ENCODE measurements at regions not wholly inside any gene's neighbourhood (a gene's known extent, or its start where the extent isn't known, plus 50 kb on each side); places are given as distances from the start of the nearest gene placed in this dataset.

DNA sequence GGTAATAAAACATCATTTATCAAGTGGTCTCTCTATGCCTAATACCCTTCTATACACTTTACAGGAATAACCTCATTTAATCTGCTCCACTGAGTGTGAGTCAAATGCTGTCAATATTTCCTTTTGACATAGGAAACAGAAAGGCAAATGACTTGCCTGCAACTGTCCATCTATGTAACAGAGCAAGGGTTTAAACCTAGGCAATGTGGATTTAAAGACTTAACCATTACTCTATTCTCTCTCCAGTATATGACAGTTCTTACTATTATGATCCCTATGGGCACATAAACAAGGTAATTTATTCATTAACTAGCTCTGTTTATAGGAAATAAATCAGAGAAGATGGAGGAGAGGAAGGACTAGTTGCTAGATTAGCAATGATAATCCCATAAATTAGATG, 70.6 kb downstream of the FSCB start:
- no peak overlapping the region for H3K4me3 ChIP-seq
- DNase-seq (ENCODE audit: low read depth in 1 of 2, low spot score in 1 of 2) (no peak), FAIRE-seq (no peak), ATAC-seq (no peak)
- H3K27ac ChIP-seq, result no peak overlapping the region
- ChIA-PET CTCF (no interaction called here), POLR2A (no interaction called here)
- no peaks in the 10 kb centered on the region for H3K9me3 ChIP-seq
- no peak for TF ChIP-seq TP53 (CRISPR knock-in tag; IDR thresholded peaks at IDR 0.05)
- no peak for TF ChIP-seq RCOR1 (IDR thresholded peaks at IDR 0.05; ENCODE audit: low read depth, low read length)
- TF ChIP-seq BHLHE40 (IDR thresholded peaks at IDR 0.05; ENCODE audit: low read depth, low read length), result no peak
- no peak for TF ChIP-seq MYC (IDR thresholded peaks at IDR 0.05; ENCODE audit: borderline replicate concordance, low read length)
- TF ChIP-seq HEYL (CRISPR knock-in tag; IDR thresholded peaks at IDR 0.05), result no peak
- TF ChIP-seq POLR2A (IDR thresholded peaks at IDR 0.05; ENCODE audit: low read length), result no peak
- TF ChIP-seq FOSB (CRISPR knock-in tag; IDR thresholded peaks at IDR 0.05), result no peak
- TF ChIP-seq USF2 (IDR thresholded peaks at IDR 0.05), result no peak
- no peak for TF ChIP-seq TFCP2L1 (CRISPR knock-in tag; IDR thresholded peaks at IDR 0.05)
- TF ChIP-seq NFE2L2 (conservative IDR thresholded peaks at IDR 0.05; ENCODE audit: low read length), result no peak
- no peak for TF ChIP-seq KDM1A (IDR thresholded peaks at IDR 0.05; ENCODE audit: low read depth)
- no peak for TF ChIP-seq HOXB13 (CRISPR knock-in tag; IDR thresholded peaks at IDR 0.05; ENCODE audit: low read depth)
- TF ChIP-seq, protein P1, sequence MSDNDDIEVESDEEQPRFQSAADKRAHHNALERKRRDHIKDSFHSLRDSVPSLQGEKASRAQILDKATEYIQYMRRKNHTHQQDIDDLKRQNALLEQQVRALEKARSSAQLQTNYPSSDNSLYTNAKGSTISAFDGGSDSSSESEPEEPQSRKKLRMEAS (IDR thresholded peaks at IDR 0.05), result no peak
- TF ChIP-seq RNF2 (IDR thresholded peaks at IDR 0.05; ENCODE audit: borderline replicate concordance, low read depth), result no peak
- TF ChIP-seq, protein P2, sequence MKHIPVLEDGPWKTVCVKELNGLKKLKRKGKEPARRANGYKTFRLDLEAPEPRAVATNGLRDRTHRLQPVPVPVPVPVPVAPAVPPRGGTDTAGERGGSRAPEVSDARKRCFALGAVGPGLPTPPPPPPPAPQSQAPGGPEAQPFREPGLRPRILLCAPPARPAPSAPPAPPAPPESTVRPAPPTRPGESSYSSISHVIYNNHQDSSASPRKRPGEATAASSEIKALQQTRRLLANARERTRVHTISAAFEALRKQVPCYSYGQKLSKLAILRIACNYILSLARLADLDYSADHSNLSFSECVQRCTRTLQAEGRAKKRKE (CRISPR knock-in tag; IDR thresholded peaks at IDR 0.05; ENCODE audit: low read depth), result no peak
- TF ChIP-seq RAD21 (conservative IDR thresholded peaks at IDR 0.05 in 1 of 2, IDR thresholded peaks at IDR 0.05 in 1 of 2), result no peak
- TF ChIP-seq ZFP36 (IDR thresholded peaks at IDR 0.05; ENCODE audit: borderline replicate concordance, partially characterized antibody), result no peak
- no peak for TF ChIP-seq HOXA7 (CRISPR knock-in tag; IDR thresholded peaks at IDR 0.05)
- no peaks in the 10 kb centered on the region for H3K4me1 ChIP-seq
- H3K4me2 ChIP-seq, result no peak overlapping the region

- H3K9me3 ChIP-seq, result no peaks in the 10 kb centered on the region
- DNase-seq (ENCODE audit: low read depth in 1 of 2, low spot score in 1 of 2), result no peak
- ChIA-PET CTCF (no interaction called here), POLR2A (no interaction called here)
- no peaks in the 10 kb centered on the region for H3K4me1 ChIP-seq
- FAIRE-seq, result no peak
- H3K4me2 ChIP-seq, result no peak overlapping the region
- no peak for ATAC-seq
- 16% methylated on average over 3 of the region's 3 CpGs for WGBS (ENCODE audit: missing lambda C conversion rate)
- TF ChIP-seq TFCP2L1 (CRISPR knock-in tag; IDR thresholded peaks at IDR 0.05) (no peak), SREBF2 (IDR thresholded peaks at IDR 0.05) (no peak), ZFP36 (IDR thresholded peaks at IDR 0.05; ENCODE audit: borderline replicate concordance, partially characterized antibody) (no peak), KDM1A (IDR thresholded peaks at IDR 0.05; ENCODE audit: low read depth) (no peak), POLR2AphosphoS2 (conservative IDR thresholded peaks at IDR 0.05; ENCODE audit: low read length) (no peak), CBX8 (IDR thresholded peaks at IDR 0.05) (no peak), FOSB (CRISPR knock-in tag; IDR thresholded peaks at IDR 0.05) (no peak)
- TF ChIP-seq, protein P3, sequence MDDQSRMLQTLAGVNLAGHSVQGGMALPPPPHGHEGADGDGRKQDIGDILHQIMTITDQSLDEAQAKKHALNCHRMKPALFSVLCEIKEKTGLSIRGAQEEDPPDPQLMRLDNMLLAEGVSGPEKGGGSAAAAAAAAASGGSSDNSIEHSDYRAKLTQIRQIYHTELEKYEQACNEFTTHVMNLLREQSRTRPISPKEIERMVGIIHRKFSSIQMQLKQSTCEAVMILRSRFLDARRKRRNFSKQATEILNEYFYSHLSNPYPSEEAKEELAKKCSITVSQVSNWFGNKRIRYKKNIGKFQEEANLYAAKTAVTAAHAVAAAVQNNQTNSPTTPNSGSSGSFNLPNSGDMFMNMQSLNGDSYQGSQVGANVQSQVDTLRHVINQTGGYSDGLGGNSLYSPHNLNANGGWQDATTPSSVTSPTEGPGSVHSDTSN (IDR thresholded peaks at IDR 0.05), result no peak
- no peak overlapping the region for H3K27ac ChIP-seq
- H3K4me3 ChIP-seq, result no peak overlapping the region
These were observed 78.7 kb downstream of the FSCB start for GRCh38 chr14:44428231-44428945.

DNA sequence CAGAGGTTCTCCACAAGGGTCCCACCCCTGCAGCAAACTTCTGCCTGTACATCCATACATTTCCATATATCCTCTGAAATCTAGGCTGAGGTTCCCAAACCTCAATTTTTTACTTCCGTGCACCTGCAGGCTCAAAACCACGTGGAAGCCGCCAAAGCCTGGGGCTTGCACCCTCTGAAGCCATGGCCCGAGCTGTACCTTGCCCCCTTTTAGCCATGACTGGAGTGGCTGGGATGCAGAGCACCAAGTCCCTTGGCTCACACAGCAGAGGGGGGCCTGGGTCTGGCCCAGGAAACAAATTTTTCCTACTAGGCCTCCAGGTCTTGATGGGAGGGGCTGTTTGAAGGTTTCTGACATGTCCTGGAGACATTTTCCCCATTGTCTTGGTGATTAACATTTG, 84.4 kb downstream of the FSCB start:
- H3K4me2 ChIP-seq, result no peak overlapping the region
- POLR2A ChIA-PET, result no interaction called here
- no peak overlapping the region for H3K4me3 ChIP-seq
- FAIRE-seq, result no peak
- DNase-seq (ENCODE audit: low read depth in 1 of 2, low spot score in 1 of 2), result no peak
- no peaks in the 10 kb centered on the region for H3K9me3 ChIP-seq
- WGBS (ENCODE audit: missing lambda C conversion rate), result 16% methylated on average over 4 of the region's 4 CpGs
- CTCF ChIA-PET, result no interaction called here
- H3K4me1 ChIP-seq, result no peaks in the 10 kb centered on the region
- no peak for ATAC-seq
- H3K27ac ChIP-seq, result no peak overlapping the region
- no peak for TF ChIP-seq REST (IDR thresholded peaks at IDR 0.05)
- TF ChIP-seq EHMT2 (IDR thresholded peaks at IDR 0.05; ENCODE audit: low read depth), result no peak
- no peak for TF ChIP-seq CBX2 (IDR thresholded peaks at IDR 0.05; ENCODE audit: borderline replicate concordance, low read depth)
- TF ChIP-seq, protein P2 (CRISPR knock-in tag; IDR thresholded peaks at IDR 0.05; ENCODE audit: low read depth), result no peak
- TF ChIP-seq MAZ (IDR thresholded peaks at IDR 0.05; ENCODE audit: borderline replicate concordance, low read depth, low read length), result no peak
- no peak for TF ChIP-seq JUN (IDR thresholded peaks at IDR 0.05)
- TF ChIP-seq CBX8 (IDR thresholded peaks at IDR 0.05), result no peak
- no peak for TF ChIP-seq HEYL (CRISPR knock-in tag; IDR thresholded peaks at IDR 0.05)
- no peak for TF ChIP-seq MYC (IDR thresholded peaks at IDR 0.05; ENCODE audit: borderline replicate concordance, low read length)
